ENCODE measurements at regions not wholly inside any gene's neighbourhood (a gene's known extent, or its start where the extent isn't known, plus 50 kb on each side); places are given as distances from the start of the nearest gene placed in this dataset.

- TF ChIP-seq, protein P1, sequence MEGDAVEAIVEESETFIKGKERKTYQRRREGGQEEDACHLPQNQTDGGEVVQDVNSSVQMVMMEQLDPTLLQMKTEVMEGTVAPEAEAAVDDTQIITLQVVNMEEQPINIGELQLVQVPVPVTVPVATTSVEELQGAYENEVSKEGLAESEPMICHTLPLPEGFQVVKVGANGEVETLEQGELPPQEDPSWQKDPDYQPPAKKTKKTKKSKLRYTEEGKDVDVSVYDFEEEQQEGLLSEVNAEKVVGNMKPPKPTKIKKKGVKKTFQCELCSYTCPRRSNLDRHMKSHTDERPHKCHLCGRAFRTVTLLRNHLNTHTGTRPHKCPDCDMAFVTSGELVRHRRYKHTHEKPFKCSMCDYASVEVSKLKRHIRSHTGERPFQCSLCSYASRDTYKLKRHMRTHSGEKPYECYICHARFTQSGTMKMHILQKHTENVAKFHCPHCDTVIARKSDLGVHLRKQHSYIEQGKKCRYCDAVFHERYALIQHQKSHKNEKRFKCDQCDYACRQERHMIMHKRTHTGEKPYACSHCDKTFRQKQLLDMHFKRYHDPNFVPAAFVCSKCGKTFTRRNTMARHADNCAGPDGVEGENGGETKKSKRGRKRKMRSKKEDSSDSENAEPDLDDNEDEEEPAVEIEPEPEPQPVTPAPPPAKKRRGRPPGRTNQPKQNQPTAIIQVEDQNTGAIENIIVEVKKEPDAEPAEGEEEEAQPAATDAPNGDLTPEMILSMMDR (IDR thresholded peaks at IDR 0.05): no peak
- TF ChIP-seq POLR2A (IDR thresholded peaks at IDR 0.05): no peak
Measured at GRCh38 chr10:131406676-131407392, 95.3 kb upstream of the TCERG1L start.

Measured in Peyer's patch (tissue), 4 donors.